Sigmoid colon (tissue), 6 donors: ENCODE measurements at regions not wholly inside any gene's neighbourhood (a gene's known extent, or its start where the extent isn't known, plus 50 kb on each side); places are given as distances from the start of the nearest gene placed in this dataset.

Experiments used
- DNase-seq: peaks from one replicate; pipeline ENCODE4 v3.0.0-alpha.2; 2019
- H3K27ac ChIP-seq, 4 donors: fragments of 200-600 bp; sonication (generic); one replicate each; pipeline ENCODE4 v1.5.1; 2016 to 2019; ENCODE audit warnings: mild to moderate bottlenecking in 1 of 4
- H3K27me3 ChIP-seq, 3 donors: fragments of 200-600 bp; sonication (generic); one replicate each; pipeline ENCODE4 v1.5.1; 2019; ENCODE audit warnings: mild to moderate bottlenecking in 1 of 3
- H3K36me3 ChIP-seq, 4 donors: fragments of 200-600 bp; sonication (generic); one replicate each; pipeline ENCODE4 v1.5.1; 2016 to 2019
- H3K4me1 ChIP-seq, 4 donors: fragments of 200-600 bp; sonication (generic); one replicate each; pipeline ENCODE4 v1.5.1; 2017 to 2019
- H3K4me3 ChIP-seq, 4 donors: fragments of 200-600 bp; sonication (generic); one replicate each; pipeline ENCODE4 v1.5.1; 2017 to 2019; ENCODE audit warnings: mild to moderate bottlenecking in 2 of 4, moderate library complexity in 1 of 4
- H3K9me3 ChIP-seq, 4 donors: fragments of 200-600 bp in 3 of 4; sonication (generic) in 3 of 4; one replicate each; pipeline versions ENCODE4 v1.5.1 to v1.6.1; 2013 to 2019
- EP300 ChIP-seq, 4 donors: sonication (generic); formaldehyde crosslinking; IDR thresholded peaks; one replicate each; pipeline ENCODE4 v1.6.1; 2017; ENCODE audit warnings: antibody characterized with exemption in 4 of 4
- POLR2A ChIP-seq, 2 donors: fragments of 450-650 bp; IDR thresholded peaks; one replicate each; pipeline ENCODE4 v1.6.1; 2016; ENCODE audit warnings: antibody characterized with exemption in 2 of 2, mild to moderate bottlenecking in 2 of 2, moderate library complexity in 2 of 2
- POLR2AphosphoS5 ChIP-seq, 4 donors: sonication (generic); formaldehyde crosslinking; IDR thresholded peaks; one replicate each; pipeline ENCODE4 v1.6.1; 2017; ENCODE audit warnings: antibody characterized with exemption in 4 of 4
- WGBS, 2 donors: extraction: QIAGEN DNeasy Blood & Tissue Kit; methylation state at CpG; one replicate each; pipeline ENCODE4 v1.1.7; 2013; 5-methylcytosine and 5-hydroxymethylcytosine counted together
- intact Hi-C: fragments of 100-400 bp; cut with DNase I; formaldehyde crosslinking; loops from one replicate; pipeline ENCODE4 v1.15.1; 2023
- TF ChIP-seq, protein P1 (sequence below), 4 experiments: fragments of 450-650 bp in 3 of 4; fragments of 200-600 bp in 1 of 4; IDR thresholded peaks; one replicate each; pipeline ENCODE4 v1.5.1; 2016 to 2019; ENCODE audit warnings: antibody characterized with exemption in 4 of 4, mild to moderate bottlenecking in 3 of 4, moderate library complexity in 2 of 4
- donor health status: healthy with polysubstance abuse.
- donor health status: healthy.

DNA sequence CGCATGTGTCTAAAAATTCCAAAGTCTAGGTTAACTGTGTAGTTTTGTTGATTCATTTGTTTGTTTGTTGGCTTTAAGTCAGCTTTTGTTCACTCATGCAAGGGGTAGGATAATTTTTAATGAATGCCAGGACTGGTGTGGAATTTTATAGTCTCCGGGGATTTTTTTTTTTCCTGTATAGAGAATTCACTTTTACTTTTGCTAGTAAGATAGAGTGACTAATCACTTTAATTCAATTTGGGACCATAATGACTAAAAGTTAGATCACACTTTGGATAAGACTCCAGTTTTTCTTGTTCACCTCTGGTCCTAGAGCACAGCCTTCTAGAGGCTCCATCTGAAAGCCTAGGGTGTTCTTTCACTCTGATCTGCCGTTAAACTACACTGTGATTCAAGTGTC lies 1690.0 kb downstream of the PCDH9 start:
- TF ChIP-seq POLR2A (IDR thresholded peaks at IDR 0.05), result no peak
- TF ChIP-seq POLR2AphosphoS5 (IDR thresholded peaks at IDR 0.05), result no peak
- TF ChIP-seq, protein P1, sequence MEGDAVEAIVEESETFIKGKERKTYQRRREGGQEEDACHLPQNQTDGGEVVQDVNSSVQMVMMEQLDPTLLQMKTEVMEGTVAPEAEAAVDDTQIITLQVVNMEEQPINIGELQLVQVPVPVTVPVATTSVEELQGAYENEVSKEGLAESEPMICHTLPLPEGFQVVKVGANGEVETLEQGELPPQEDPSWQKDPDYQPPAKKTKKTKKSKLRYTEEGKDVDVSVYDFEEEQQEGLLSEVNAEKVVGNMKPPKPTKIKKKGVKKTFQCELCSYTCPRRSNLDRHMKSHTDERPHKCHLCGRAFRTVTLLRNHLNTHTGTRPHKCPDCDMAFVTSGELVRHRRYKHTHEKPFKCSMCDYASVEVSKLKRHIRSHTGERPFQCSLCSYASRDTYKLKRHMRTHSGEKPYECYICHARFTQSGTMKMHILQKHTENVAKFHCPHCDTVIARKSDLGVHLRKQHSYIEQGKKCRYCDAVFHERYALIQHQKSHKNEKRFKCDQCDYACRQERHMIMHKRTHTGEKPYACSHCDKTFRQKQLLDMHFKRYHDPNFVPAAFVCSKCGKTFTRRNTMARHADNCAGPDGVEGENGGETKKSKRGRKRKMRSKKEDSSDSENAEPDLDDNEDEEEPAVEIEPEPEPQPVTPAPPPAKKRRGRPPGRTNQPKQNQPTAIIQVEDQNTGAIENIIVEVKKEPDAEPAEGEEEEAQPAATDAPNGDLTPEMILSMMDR (IDR thresholded peaks at IDR 0.05), result no peak
- no peak for TF ChIP-seq EP300 (IDR thresholded peaks at IDR 0.05)
- H3K27ac ChIP-seq, result no peak overlapping the region
- H3K36me3 ChIP-seq, result no peaks in the 10 kb centered on the region
- DNase-seq, result no peak
- no peaks in the 10 kb centered on the region for H3K27me3 ChIP-seq
- H3K4me3 ChIP-seq, result no peak overlapping the region
- no peaks in the 10 kb centered on the region for H3K4me1 ChIP-seq
- WGBS, 2 donors, result 88 to 93% methylated on average over 3 of the region's 3 CpGs
- no peaks in the 10 kb centered on the region for H3K9me3 ChIP-seq
- intact Hi-C loops, result no loop called here

- intact Hi-C loops, result no loop called here
- TF ChIP-seq, protein P1 (IDR thresholded peaks at IDR 0.05), result no peak
- TF ChIP-seq POLR2AphosphoS5 (IDR thresholded peaks at IDR 0.05), result no peak
- TF ChIP-seq POLR2A (IDR thresholded peaks at IDR 0.05), result no peak
- TF ChIP-seq EP300 (IDR thresholded peaks at IDR 0.05), result no peak
These were observed 1694.8 kb downstream of the PCDH9 start for GRCh38 chr13:65535370-65535769.

DNA sequence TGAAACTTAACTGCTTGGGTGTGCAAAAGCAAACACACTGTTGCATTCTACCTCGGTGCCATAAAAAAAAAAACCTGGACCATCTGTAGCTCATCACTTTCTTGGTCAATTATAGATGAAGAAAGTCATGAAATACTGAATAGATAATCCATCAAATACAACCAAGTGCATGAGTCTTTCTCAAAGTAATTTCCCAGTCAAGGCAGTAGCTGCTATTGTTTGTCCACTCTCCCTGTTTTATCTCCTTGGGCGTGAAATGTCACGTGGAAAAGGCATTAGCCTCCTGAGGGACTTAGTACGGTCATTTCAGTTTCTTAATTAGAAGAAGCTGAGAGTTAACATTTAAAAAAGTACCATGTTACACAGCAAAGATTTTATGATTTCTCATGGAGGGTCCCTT lies 1697.9 kb downstream of the PCDH9 start:
- intact Hi-C loops, result no loop called here
- H3K4me3 ChIP-seq, result no peak overlapping the region
- WGBS, 2 donors, result 35 to 62% methylated on average over 4 of the region's 4 CpGs
- H3K27ac ChIP-seq, result no peak overlapping the region
- TF ChIP-seq EP300 (IDR thresholded peaks at IDR 0.05) (no peak), POLR2AphosphoS5 (IDR thresholded peaks at IDR 0.05) (no peak), POLR2A (IDR thresholded peaks at IDR 0.05) (no peak)
- TF ChIP-seq, protein P1 (IDR thresholded peaks at IDR 0.05), result no peak
- DNase-seq, result no peak
- no peaks in the 10 kb centered on the region for H3K36me3 ChIP-seq
- H3K4me1 ChIP-seq, result no peaks in the 10 kb centered on the region
- H3K9me3 ChIP-seq, result no peaks in the 10 kb centered on the region
- H3K27me3 ChIP-seq, result no peaks in the 10 kb centered on the region

More at GRCh38 chr13:65535370-65535769, 1694.8 kb downstream of the PCDH9 start:
- no peak for DNase-seq
- H3K9me3 ChIP-seq, result no peaks in the 10 kb centered on the region
- no peaks in the 10 kb centered on the region for H3K27me3 ChIP-seq
- H3K27ac ChIP-seq, result no peak overlapping the region
- H3K36me3 ChIP-seq, result no peaks in the 10 kb centered on the region
- WGBS, 2 donors, result 77 to 88% methylated on average over 1 of the region's 1 CpG
- H3K4me3 ChIP-seq, result no peak overlapping the region
- H3K4me1 ChIP-seq, result no peaks in the 10 kb centered on the region

DNA sequence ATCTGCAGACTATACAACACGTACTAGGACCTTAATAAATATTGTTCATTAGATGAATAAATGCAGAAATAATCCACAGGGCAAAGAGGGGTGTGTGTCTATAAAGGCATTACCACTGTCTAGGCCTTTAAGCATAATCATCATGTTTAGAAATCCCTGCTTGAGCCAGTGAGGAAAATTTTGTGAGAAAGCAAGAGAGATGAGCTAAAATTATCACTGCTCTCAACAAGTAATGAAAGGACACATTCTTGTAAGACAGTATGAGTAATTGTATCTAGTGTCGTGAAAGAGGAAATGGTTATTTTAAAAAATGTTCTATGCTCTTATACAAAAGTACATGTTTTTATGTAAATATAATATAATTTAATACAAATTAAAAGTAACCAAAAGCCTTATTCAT lies 1699.4 kb downstream of the PCDH9 start:
- H3K27me3 ChIP-seq, result no peaks in the 10 kb centered on the region
- no peak overlapping the region for H3K27ac ChIP-seq
- no peaks in the 10 kb centered on the region for H3K36me3 ChIP-seq
- intact Hi-C loops, result no loop called here
- TF ChIP-seq, protein P1 (IDR thresholded peaks at IDR 0.05), result no peak
- no peak for TF ChIP-seq POLR2A (IDR thresholded peaks at IDR 0.05)
- no peak for TF ChIP-seq POLR2AphosphoS5 (IDR thresholded peaks at IDR 0.05)
- no peak for TF ChIP-seq EP300 (IDR thresholded peaks at IDR 0.05)
- no peak for DNase-seq
- no peaks in the 10 kb centered on the region for H3K4me1 ChIP-seq
- H3K9me3 ChIP-seq, result no peaks in the 10 kb centered on the region
- no peak overlapping the region for H3K4me3 ChIP-seq
- 45 to 65% methylated on average over 2 of the region's 2 CpGs for WGBS, 2 donors

DNA sequence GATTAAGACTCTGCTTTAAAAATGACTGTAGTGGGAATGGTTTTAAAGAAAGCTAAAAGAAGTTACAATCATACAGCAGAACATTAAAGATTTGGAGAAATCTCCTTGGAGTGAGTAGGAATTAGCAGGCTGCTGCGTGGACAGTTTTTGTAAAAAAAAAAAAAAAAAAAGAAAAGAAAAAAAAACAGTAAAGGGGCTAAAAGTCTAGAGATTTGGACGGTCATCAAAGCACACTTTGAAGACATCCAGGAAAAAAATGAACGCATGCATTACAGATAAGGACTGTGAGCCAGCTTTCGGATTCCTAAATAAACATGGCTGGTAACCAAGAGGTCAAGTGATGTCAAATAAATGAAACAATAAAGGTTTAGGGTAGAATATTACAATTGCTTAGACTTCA lies 1700.6 kb downstream of the PCDH9 start:
- no peak overlapping the region for H3K4me3 ChIP-seq
- 39 to 59% methylated on average over 4 of the region's 4 CpGs for WGBS, 2 donors
- TF ChIP-seq POLR2AphosphoS5 (IDR thresholded peaks at IDR 0.05), result no peak
- TF ChIP-seq EP300 (IDR thresholded peaks at IDR 0.05), result no peak
- TF ChIP-seq POLR2A (IDR thresholded peaks at IDR 0.05), result no peak
- TF ChIP-seq, protein P1 (IDR thresholded peaks at IDR 0.05), result no peak
- no peaks in the 10 kb centered on the region for H3K36me3 ChIP-seq
- no peaks in the 10 kb centered on the region for H3K4me1 ChIP-seq
- no peaks in the 10 kb centered on the region for H3K27me3 ChIP-seq
- intact Hi-C loops, result no loop called here
- no peak overlapping the region for H3K27ac ChIP-seq
- DNase-seq, result no peak
- no peaks in the 10 kb centered on the region for H3K9me3 ChIP-seq
